GM21825 (cell line): ENCODE measurements at regions not wholly inside any gene's neighbourhood (a gene's known extent, or its start where the extent isn't known, plus 50 kb on each side); places are given as distances from the start of the nearest gene placed in this dataset.

Experiments
- ATAC-seq: cut with Tn5 transposase; IDR thresholded peaks from one replicate; pipeline ENCODE4 v1.9.1; 2021; ENCODE audit warnings: mild to moderate bottlenecking, moderate library complexity; ENCODE audit not compliant: unreplicated experiment

DNA sequence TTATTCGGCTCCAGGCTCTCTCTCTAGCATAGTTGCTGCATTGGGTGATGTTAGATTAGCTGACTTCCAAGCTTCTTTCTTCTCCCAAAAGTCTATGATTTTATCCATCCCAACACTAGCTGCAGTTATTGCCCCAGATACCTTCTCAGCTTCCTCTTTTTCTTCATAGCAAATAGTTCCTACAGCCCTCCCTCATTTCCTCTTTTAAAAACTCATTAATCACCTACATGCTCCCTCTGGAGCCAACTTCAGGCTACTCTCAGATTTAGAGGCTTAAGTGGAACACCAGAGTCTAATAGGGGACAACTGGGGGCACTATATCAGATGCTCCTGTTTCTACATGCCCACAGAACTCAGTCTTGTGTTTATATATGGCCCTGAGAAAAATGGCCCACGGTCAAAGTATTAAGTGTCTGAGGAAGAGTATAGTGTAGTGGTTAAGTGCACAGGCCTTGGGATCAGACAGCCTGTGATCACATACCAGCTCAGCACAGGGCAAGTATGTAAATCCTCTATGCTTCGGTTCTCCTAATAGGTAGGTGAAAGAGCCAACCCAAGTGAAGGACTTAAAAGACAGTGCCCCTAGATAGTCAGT lies 241.9 kb upstream of the SLC14A2 start:
- ATAC-seq, result no peak

DNA sequence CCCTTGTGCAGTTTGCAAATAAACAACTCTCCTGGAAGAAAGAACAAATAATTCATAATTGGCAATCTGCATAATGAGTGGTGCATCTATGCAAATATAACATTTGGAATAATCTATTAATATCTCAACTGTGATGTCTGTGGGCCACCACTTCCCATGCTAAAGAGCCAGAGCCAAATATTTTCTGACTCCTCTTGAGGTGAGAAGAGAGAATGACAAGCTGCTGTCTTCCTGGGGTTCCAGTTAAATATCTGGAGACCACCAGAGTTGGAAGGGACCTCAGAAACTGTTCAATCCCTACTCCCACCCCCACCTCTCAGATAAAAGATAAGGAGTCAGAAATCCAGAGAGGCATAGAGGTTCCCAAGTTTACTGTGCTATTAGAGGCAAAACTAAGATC lies 241.0 kb upstream of the SLC14A2 start:
- ATAC-seq, result no peak

DNA sequence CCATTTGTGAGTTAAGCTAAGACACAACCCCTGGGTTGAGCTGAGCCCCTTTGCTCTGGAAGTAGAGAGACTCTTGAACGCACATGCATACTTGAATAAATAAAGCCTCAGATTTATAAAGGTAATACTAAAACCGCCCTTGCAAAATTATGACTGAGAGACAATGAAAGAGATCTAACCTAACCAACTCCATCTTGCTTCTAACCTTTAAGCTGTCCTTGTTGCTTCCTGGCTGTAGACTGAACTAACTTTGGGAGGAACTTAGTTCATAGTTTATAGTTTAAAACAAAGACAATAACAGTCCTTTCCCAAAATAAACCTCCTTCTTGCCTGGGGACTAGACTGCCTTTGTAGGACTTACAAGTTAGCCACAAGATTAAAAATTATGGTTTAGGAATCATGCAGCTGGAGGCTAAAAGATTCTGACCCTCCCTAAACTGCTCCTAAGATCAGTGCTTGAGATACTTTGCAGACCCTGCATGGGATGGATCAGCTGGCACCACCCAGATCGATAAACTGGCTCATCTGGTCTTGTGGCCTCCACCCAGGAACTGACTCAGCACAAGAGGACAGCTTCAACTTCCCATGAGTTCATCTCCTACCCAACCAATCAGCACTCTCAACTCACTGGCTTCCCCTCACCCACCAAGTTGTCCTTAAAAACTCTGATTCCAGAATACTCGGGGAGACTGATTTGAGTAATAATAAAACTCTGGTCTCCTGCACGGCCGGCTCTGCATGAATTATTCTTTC lies 240.2 kb upstream of the SLC14A2 start:
- ATAC-seq, result no peak

DNA sequence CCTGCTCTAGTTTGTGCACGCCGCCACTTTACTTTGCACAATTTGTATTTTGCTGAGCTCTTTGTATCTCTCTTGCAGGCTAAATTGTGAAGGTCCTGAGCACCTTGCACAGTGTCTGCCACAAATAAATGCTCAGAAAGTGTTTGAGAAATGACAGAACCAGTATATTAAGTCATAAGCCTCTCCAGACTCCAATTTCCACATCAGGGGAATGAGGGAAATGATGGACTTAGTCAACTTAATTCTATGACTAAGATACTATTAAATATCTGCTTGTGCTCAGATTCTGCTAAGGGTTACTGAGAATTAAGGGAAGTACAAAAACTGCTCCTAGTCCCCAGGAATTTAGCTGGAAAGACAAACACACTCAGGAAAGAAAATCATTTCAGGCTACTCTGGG lies 239.1 kb upstream of the SLC14A2 start:
- ATAC-seq, result no peak

DNA sequence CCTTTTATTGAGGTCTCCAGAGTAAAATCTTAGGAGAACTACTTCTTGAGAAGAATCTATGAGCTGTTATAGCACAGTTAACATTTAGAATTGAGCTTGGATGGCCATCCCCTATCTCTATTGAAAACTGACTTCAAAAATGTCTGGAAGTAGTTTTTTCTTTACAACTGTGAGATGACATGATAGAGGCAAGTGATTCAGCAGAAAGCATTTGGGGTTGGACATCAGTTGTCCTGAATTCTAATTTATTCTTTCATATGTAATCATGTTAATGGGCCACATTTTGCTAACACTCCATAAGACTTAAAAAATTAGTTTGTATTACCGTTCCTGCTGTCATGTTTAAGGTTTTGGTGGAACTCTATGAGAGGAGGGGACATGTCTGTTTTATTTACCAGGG lies 237.0 kb upstream of the SLC14A2 start:
- no peak for ATAC-seq

DNA sequence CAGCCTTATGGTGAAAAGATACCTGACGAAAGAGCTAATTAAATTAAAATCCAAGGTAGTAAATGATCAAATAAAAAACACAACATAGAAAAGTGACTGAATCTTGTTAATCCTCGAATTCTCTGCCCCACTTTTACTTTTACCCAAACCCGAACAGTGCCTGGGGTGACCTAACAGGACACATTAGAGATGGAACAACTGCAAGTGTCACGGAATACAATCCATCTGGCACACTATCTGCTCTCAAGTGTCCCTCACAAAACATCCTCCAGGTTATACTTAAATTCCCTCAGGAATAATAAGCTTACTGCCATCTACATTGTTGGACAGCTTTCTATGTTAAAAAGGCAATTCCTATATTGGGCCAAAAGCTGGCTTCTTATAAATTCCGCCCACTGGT lies 236.3 kb upstream of the SLC14A2 start:
- no peak for ATAC-seq

DNA sequence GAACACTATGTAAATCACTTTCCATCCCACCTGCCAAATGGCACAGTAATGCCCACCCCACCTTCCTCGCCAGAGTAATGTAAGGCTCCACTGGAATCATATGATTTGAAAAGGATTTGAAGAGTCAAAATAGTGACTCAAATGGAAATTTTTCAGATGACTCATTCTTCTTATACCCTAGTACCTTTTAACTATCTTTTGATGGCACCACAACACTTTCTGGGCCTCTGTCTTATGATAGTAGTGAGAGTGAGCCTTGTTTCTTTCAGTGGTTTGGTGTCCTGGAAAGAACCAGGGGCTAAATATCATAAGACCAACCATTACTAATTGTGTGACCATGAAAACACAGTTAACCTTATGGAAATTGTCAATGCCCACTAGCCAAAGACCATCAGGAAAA lies 235.4 kb upstream of the SLC14A2 start:
- ATAC-seq, result peak; percentile 59

DNA sequence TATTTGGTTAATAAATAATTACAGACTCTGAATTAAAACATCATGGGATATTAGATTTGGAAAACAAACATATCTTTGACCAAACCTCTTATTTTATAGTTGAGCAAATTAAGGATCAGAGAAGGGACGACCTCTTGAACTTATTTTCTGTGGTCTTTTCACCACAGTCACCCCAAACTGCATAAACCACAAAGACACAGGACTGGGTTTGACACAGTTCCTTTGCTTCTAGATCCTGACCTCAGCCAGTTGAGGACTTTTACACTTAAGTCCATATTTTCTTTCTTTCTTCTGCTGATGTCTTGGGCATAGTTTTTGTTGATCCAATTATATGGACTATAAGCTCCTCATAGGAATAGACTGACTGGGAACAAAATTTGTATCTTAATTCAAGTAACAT lies 234.0 kb upstream of the SLC14A2 start:
- ATAC-seq, result no peak

DNA sequence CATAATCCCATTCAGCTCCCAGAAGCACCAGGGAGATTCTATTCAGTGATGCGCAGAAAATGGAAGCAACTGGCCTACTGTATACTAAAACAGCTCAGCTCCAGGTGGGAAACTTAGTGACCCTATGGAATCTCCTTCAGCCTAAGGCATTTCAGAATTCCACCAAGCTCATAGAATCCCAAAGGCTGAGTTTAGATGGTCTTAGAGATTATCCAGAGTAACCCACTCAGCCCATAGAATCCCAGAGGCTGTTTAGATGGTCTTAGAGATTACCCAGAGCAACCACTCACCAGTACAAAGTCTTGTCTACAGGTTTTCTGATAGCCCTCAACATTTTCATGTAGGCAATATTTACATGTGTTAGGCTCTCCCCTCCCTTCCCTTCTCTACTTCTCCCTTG lies 232.0 kb upstream of the SLC14A2 start:
- no peak for ATAC-seq

DNA sequence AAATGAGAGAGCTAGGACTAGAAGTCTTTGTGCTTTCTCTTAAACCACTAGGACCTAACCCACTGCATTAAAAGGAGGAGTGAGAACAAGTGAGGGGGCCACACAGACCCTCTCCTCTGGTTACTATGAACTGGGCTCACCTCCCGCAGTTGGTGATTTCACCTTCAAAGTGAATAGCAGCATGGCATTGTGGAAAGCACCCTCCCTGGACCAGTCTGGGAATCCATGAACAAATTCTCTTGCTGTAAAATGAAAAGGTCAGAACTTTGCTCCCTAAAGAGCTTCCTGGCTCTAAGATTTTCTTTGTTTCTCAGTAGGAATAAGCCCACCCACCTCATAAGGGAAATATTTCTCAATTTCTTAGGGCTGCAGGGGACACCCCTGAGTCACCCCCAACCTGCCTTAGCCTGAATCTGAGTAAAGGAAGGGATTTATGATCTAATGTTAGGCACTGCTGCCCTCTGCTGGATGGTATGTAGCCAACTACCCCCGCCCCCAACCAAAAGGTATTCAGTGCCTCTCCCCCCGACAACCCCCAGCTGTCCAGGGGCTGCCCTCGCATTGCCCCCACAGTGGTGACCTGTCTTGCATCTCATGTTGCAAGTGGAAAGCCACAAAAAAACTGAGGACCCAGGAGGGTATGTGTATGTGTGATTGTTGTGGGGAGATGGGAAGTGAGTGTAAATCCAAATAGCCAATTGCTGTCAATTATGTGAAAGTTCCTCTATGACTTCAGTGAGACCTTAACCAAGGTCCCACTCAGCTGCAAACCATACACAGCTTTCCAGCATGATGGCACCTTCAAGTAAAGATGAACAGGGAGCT lies 230.9 kb upstream of the SLC14A2 start:
- ATAC-seq, result no peak

DNA sequence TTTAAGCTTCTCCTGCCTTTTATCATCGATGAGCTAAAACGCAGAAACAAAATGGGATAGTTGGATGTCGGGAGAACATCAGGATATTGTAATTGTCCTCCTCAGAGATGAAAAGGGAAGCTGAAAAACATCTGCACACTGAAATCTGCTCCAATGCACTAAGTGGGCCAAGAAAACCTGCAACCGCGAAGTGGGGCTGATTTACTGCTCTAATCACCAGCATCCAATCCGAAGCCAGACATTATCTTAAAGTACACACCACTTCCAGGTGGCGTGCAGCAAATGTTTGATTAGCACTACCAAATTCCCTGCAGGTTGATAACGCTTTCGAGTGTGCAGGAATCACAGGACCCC lies 230.3 kb upstream of the SLC14A2 start:
- ATAC-seq, result no peak

DNA sequence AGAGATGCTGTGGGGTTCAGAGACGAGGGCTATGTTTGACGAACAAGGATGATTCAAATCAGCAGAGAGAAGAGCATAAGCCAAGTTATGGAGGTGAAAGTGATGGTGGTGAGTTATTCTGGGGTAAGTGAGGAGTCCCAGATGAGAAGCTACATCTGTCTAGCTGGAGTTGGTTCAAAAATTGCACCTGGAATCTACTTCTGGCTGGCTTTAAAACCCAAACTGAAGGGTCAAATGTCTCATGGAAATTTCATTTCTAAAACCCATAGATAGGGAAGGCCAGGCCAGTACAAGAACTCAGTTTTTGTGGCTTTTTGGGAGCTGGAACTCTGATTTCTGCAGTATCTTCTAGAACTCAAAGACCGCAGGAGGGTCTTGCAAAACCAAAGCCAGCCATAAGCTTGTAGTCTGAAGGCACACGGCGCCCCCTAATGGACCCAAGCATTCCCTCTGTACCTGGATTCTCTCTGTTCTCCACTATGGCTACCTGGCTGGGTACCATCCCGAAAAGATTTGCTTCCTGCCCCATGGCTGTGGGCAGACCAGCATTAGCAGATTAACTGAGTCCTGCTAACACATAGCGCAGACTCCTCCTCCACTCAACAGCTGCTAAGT lies 229.1 kb upstream of the SLC14A2 start:
- no peak for ATAC-seq

DNA sequence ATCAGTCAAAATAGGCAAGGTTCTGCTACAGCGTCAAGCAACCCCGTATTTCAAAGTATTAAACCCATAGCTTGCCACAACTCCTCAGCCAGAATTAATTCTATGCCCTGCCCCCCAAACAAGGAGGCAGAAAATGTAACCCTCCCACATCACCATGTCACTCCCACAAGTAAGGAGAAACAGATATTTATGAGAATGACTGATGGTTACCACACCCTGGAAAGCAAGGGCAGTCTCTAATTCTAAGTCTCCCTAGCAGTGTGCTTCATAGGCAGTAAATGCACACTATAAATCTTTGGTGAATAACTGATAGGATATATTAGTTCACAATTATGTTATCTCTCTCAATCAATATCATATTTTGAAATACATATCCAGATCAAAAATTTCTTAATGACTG lies 228.0 kb upstream of the SLC14A2 start:
- ATAC-seq, result no peak

DNA sequence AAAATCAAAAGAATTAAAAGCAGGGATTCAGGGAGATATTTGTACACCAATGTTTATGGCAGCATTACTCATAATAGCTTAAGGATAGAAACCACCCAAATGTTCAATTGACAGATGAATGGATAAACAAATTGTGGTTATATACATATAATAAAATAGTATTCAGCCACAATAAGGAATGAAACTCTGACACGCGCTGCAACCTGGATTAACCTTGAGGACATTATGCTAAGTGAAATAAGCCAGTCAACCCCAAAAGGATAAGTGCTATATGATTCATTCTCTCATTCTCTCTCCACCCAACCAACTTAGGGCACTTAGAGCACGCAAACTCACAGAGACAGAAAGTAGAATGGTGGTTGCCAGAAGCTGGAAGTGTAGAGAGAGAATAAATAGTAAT lies 216.8 kb upstream of the SLC14A2 start:
- no peak for ATAC-seq

DNA sequence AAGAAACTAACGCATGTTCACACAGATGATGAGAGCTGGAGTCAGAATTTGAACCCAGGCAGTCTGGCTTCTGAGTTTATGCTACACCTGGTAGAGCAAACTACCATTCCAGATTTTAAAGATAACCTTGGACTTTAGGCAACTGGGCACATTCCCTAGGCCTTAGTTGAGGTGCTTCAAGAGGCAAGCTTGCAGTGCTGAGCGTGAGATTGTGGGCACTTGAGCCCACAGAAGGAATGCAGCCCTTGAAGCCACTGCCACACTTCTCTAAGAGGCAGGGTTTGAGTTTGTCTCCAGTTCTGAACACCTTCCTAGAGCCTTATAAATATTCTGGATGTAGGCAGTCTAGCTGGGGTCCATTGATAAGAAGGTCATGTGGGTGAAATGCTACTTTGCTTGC lies 216.1 kb upstream of the SLC14A2 start:
- ATAC-seq, result no peak

DNA sequence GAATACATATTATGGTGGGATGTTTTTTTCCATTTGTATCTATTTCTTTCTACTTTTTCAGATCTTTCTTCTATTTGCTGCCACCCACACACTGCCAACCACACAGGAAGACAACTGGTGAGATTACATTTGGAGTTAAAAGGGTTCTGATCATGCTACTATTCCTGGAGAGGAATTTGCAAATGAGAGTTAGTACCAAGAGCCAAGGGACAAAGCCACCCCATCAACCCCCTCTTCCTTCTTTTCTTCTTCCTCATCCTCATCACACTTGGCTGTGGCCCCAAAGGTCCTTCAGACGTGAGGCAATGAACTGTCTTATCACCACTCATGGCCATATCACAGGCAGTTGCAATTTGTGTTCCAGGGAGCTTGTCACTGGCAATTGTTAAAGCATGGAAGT lies 215.6 kb upstream of the SLC14A2 start:
- no peak for ATAC-seq

DNA sequence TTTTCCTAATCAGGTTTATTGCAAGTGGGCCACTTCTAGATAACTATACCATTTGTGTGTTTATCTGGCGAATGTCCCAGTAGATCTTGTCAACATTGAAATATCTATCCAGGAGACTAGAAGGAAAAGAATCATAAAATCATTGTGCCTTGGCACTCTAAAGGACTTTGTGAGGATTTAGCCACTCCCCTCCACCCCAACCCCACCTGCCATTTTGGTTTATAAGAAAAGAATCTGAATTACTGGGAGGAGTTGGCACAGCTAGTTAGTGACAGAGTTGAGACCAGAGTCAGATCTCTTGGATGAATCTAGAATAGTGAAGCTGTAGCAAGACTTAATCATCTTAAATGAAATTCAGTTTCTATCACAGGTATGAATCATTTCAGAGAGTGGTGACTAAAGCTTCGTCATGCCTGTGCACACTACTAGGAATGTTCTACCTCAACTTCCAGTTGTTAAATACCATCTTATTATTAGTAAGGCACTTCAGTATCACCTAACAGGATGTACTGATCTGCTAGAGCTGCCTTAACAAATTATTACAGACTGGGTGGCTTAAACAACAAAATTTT lies 212.7 kb upstream of the SLC14A2 start:
- ATAC-seq, result no peak

DNA sequence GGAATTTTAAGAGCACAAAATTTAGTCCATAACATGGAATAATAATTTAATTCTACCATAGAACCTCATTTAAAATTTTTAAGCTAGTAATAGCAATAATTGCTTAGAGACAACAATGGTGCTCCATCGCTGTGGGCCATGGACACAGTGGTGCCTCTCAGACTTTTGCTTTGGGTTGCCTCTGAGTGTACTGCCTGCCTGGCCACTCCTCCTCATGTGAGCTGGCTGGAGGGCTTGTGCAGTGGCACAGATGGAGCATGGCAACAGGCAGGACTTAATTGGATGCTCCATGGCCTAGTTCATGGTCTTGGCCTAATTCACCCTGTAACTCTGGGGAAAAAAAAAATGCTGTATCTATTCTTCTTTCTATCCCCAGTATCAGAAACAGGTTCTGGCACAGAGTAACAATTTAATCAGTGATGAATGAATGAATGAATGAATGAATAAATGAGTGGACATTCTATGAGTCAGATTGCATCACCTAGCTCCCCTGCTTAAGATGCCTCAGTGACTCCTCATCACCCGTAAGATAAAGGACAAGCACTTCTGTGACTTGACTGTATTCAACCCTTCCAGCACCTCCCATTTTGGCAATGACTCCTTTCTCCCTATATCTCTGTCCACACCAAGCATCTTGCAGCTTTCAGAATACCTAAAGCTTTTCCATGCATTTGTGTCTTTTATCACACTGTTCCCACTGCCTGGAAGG lies 211.8 kb upstream of the SLC14A2 start:
- ATAC-seq, result no peak

DNA sequence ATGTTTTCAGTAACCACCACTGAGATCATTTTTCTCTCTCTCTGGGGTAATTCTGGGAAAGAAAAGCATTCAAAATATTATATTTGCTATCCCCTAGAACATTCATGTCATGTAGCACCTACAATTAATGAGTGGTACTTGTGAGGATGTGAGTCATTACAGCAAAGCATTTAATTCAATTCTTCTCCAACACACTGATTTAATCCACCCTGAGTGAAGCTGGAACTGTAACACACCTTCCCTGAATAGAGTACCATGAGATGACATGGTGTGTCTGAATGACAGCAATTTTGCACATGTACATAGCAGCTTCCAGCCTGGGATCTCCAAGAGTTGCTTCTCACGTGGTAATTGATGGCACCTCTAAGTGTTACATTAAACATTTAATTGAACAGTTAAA lies 207.1 kb upstream of the SLC14A2 start:
- no peak for ATAC-seq

DNA sequence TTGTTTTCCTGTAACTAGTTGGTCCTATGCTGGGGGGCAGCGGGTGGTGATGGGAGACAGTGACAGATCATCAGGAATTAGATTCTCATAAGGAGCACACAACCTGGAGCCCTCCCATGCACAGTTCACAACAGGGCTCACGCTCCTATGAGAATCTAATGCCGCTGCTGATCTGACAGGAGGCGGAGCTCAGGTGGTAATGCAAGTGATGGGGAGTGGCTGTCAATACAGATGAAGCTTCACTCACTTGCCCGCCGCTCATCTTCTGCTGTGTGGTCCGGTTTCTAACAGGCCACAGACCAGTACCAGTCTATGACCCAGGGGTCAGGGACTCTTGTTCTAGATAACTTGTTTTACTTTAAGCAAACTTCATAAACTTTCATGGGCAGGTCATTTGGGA lies 205.3 kb upstream of the SLC14A2 start:
- ATAC-seq, result no peak

DNA sequence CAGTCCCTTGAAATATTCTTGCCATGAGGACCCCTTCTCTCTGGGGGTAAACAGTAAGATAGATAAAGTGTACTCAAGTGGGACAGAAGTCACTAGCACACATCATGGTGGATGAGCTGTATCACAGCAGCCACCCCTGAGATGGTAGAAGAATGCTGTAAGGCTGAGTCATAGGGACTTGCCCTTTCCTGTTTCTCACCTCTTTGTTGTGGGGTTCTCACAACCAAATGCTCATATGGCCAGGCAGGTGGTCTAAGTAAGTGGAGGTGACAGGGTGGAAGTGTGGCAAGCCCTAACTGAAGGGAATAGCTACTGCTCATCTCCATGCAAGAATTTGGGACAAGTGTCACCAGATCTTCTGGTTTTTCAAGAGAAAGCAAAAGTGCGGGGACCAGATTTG lies 202.7 kb upstream of the SLC14A2 start:
- no peak for ATAC-seq
